Large intestine (tissue), 3 donors: ENCODE measurements at regions not wholly inside any gene's neighbourhood (a gene's known extent, or its start where the extent isn't known, plus 50 kb on each side); places are given as distances from the start of the nearest gene placed in this dataset.

Source experiments
- DNase-seq, 2 donors: peaks; one replicate each; pipeline versions ENCODE4 v3.0.0 to v3.0.0-alpha.2; 2013
- H3K27ac ChIP-seq: one replicate; pipeline ENCODE4 v1.5.1; 2013; ENCODE audit warnings: low read length
- H3K27me3 ChIP-seq: 2 replicates; pipeline ENCODE4 v1.6.1; 2013; ENCODE audit warnings: low read length; ENCODE audit not compliant: control insufficient read depth, insufficient read depth
- H3K36me3 ChIP-seq: 2 replicates; pipeline ENCODE4 v1.6.1; 2013; ENCODE audit warnings: low read length; ENCODE audit not compliant: control insufficient read depth, insufficient read depth
- H3K4me1 ChIP-seq: one replicate; pipeline ENCODE4 v1.6.1; 2013; ENCODE audit warnings: low read length; ENCODE audit not compliant: control insufficient read depth, insufficient read depth
- H3K4me3 ChIP-seq: one replicate; pipeline ENCODE4 v1.5.1; 2013; ENCODE audit warnings: low read length
- H3K9me3 ChIP-seq: one replicate; pipeline ENCODE4 v1.6.1; 2013; ENCODE audit warnings: mild to moderate bottlenecking, low read depth, low read length, moderate library complexity; ENCODE audit not compliant: control insufficient read depth
- WGBS: methylation state at CpG from one replicate; pipeline ENCODE4 v1.1.5; 2013; ENCODE audit warnings: low lambda C conversion rate; ENCODE audit not compliant: insufficient coverage; 5-methylcytosine and 5-hydroxymethylcytosine counted together

- Histone ChIP-seq H3K27ac (peak overlapping the region; percentile 93), H3K36me3 (no peaks in the 10 kb centered on the region), H3K27me3 (no peaks in the 10 kb centered on the region), H3K4me3 (no peak overlapping the region), H3K9me3 (peaks cover 11% of the 10 kb centered on the region), H3K4me1 (peaks cover 22% of the 10 kb centered on the region)
- WGBS, result 25% methylated on average over 2 of the region's 4 CpGs
- peak; percentile 88 to 95 for DNase-seq
Measured at GRCh38 chr6:76790045-76790796, 673.1 kb downstream of the HTR1B start.

- H3K9me3 ChIP-seq, result peaks cover 11% of the 10 kb centered on the region
- H3K4me1 ChIP-seq, result peaks cover 22% of the 10 kb centered on the region
- no peaks in the 10 kb centered on the region for H3K36me3 ChIP-seq
- WGBS, result no CpG with 5 or more reads among the region's 3 CpGs
- H3K27me3 ChIP-seq, result no peaks in the 10 kb centered on the region
- H3K4me3 ChIP-seq, result no peak overlapping the region
- no peak for DNase-seq
- H3K27ac ChIP-seq, result peak overlapping the region; percentile 93
Measured at GRCh38 chr6:76789580-76789979, 673.7 kb downstream of the HTR1B start.

- H3K27ac ChIP-seq, result no peak overlapping the region
- H3K4me3 ChIP-seq, result no peak overlapping the region
- H3K27me3 ChIP-seq, result no peaks in the 10 kb centered on the region
- H3K9me3 ChIP-seq, result peaks cover 11% of the 10 kb centered on the region
- H3K36me3 ChIP-seq, result no peaks in the 10 kb centered on the region
- H3K4me1 ChIP-seq, result peaks cover 22% of the 10 kb centered on the region
- no peak for DNase-seq
Measured at GRCh38 chr6:76788155-76788554, 675.1 kb downstream of the HTR1B start.

DNA sequence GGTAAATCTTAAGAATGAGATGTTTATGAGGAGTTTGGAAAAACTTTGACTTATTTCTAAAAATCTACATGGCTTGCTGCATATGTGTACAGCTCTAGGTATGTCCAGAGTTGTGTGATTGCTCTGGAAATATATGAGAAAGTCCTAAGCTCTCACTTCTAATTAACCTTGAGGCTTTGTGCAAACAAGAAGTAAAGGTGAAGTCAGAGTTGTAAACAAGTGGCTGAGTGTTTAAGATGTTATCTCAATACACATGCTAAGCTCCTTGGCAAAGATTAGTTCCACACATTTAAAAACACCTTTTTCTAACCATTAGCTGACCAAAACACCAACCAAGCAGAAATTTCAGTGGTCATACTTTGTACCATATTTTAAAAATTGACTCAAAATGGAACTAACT lies 684.2 kb downstream of the HTR1B start:
- Histone ChIP-seq H3K27me3 (no peaks in the 10 kb centered on the region), H3K9me3 (no peaks in the 10 kb centered on the region), H3K4me1 (peaks cover 9% of the 10 kb centered on the region), H3K27ac (peak overlapping the region; percentile 9), H3K4me3 (no peak overlapping the region), H3K36me3 (no peaks in the 10 kb centered on the region)
- no peak for DNase-seq

DNA sequence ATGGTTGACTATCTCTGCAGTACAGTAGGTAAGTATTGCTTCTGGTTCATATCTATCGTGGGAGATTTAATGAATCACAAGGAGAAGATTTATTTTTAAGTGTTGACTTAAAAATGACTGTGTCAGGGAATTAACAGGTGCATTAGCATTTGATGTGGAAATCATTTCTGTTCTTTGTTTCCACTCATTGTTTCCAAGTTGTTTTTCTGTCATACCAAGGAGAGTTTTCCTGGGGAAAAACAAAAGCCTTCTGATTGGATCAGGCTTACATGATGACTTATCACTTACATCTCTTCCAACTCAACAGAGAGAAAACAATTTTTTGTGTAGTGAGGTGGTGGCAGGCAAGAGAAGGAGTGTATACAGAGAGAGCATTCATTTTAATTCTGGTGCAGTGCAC lies 686.4 kb downstream of the HTR1B start:
- H3K4me3 ChIP-seq, result no peak overlapping the region
- H3K36me3 ChIP-seq, result no peaks in the 10 kb centered on the region
- no peak overlapping the region for H3K27ac ChIP-seq
- no peaks in the 10 kb centered on the region for H3K9me3 ChIP-seq
- no peak for DNase-seq
- WGBS, result 100% methylated on average over 1 of the region's 1 CpG
- H3K27me3 ChIP-seq, result no peaks in the 10 kb centered on the region
- peaks cover 9% of the 10 kb centered on the region for H3K4me1 ChIP-seq

DNA sequence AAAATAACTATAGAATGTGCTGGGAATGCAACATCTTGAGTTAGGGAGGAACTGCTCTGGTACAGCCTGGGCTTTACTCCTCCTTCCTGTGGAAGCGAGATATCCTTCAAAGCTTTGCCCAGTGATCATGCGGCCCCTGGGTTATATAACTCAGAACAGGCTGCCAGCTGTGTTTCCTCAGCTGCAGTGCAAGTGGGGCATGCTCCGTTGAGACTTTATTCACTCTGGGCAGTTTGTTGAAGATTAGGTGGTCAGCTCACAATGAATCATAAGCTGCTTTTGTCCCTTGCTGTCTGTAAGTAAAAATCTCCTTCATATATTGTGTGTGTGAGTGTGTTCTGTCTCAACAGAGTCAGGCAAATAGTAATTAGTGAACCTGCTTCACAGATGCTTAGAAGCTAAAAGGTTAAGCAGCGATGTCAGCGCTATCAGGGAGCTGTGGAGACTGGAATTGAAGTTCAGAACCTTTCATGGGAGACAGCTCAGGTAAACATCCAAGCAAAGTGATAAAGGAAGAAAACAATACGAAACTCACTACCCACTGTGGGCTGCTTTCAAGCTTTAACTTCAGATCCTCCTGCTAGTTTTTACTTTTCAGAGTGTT lies 688.4 kb downstream of the HTR1B start:
- H3K9me3 ChIP-seq, result no peaks in the 10 kb centered on the region
- DNase-seq, result peak; percentile 33 to 66
- peaks cover 9% of the 10 kb centered on the region for H3K4me1 ChIP-seq
- no peak overlapping the region for H3K27ac ChIP-seq
- no peak overlapping the region for H3K4me3 ChIP-seq
- no peaks in the 10 kb centered on the region for H3K27me3 ChIP-seq
- no CpG with 5 or more reads among the region's 6 CpGs for WGBS
- H3K36me3 ChIP-seq, result no peaks in the 10 kb centered on the region

- peaks cover 9% of the 10 kb centered on the region for H3K4me1 ChIP-seq
- H3K36me3 ChIP-seq, result no peaks in the 10 kb centered on the region
- no CpG with 5 or more reads among the region's 2 CpGs for WGBS
- no peaks in the 10 kb centered on the region for H3K9me3 ChIP-seq
- H3K27me3 ChIP-seq, result no peaks in the 10 kb centered on the region
- no peak for DNase-seq
- no peak overlapping the region for H3K27ac ChIP-seq
- no peak overlapping the region for H3K4me3 ChIP-seq
Measured at GRCh38 chr6:76772951-76773350, 690.3 kb downstream of the HTR1B start.

- no peak overlapping the region for H3K27ac ChIP-seq
- peaks cover 9% of the 10 kb centered on the region for H3K4me1 ChIP-seq
- no peaks in the 10 kb centered on the region for H3K9me3 ChIP-seq
- DNase-seq, result no peak
- no CpG with 5 or more reads among the region's 2 CpGs for WGBS
- no peaks in the 10 kb centered on the region for H3K36me3 ChIP-seq
- H3K4me3 ChIP-seq, result no peak overlapping the region
- H3K27me3 ChIP-seq, result no peaks in the 10 kb centered on the region
Measured at GRCh38 chr6:76771059-76771634, 692.1 kb downstream of the HTR1B start.

- Histone ChIP-seq H3K27me3 (no peaks in the 10 kb centered on the region), H3K27ac (no peak overlapping the region), H3K36me3 (no peaks in the 10 kb centered on the region), H3K9me3 (no peaks in the 10 kb centered on the region), H3K4me1 (peaks cover 8% of the 10 kb centered on the region), H3K4me3 (no peak overlapping the region)
- DNase-seq, result no peak
- WGBS, result no CpG with 5 or more reads among the region's 2 CpGs
Measured at GRCh38 chr6:76770281-76770680, 693.0 kb downstream of the HTR1B start.

- no peaks in the 10 kb centered on the region for H3K9me3 ChIP-seq
- no CpG with 5 or more reads among the region's 2 CpGs for WGBS
- no peak for DNase-seq
- H3K4me3 ChIP-seq, result no peak overlapping the region
- no peak overlapping the region for H3K27ac ChIP-seq
- H3K36me3 ChIP-seq, result no peaks in the 10 kb centered on the region
- no peaks in the 10 kb centered on the region for H3K27me3 ChIP-seq
- no peaks in the 10 kb centered on the region for H3K4me1 ChIP-seq
Measured at GRCh38 chr6:76768556-76768955, 694.7 kb downstream of the HTR1B start.

- H3K27me3 ChIP-seq, result no peaks in the 10 kb centered on the region
- H3K4me3 ChIP-seq, result no peak overlapping the region
- DNase-seq, result no peak
- no peak overlapping the region for H3K27ac ChIP-seq
- 33% methylated on average over 1 of the region's 2 CpGs for WGBS
- no peaks in the 10 kb centered on the region for H3K9me3 ChIP-seq
- H3K36me3 ChIP-seq, result no peaks in the 10 kb centered on the region
- no peaks in the 10 kb centered on the region for H3K4me1 ChIP-seq
Measured at GRCh38 chr6:76764057-76764456, 691.6 kb upstream of the IMPG1 start.
